RWPE2 (cell line): ENCODE measurements at regions not wholly inside any gene's neighbourhood (a gene's known extent, or its start where the extent isn't known, plus 50 kb on each side); places are given as distances from the start of the nearest gene placed in this dataset.
A peak's percentile ranks its signal among the peaks of the same experiment; 100 is the strongest.

Source experiments
- ATAC-seq: fragments of 200-7000 bp; cut with Tn5 transposase; 3 replicates; pipeline ENCODE4 v1.9.1; 2021; ENCODE audit warnings: low read depth
- DNase-seq: peaks from one replicate; pipeline ENCODE4 v3.0.0-alpha.2; 2020; ENCODE audit warnings: low spot score
- H3K27ac ChIP-seq: fragments of 450-650 bp; 2 replicates; pipeline ENCODE4 v1.5.1; 2017; ENCODE audit warnings: mild to moderate bottlenecking; ENCODE audit not compliant: poor library complexity, severe bottlenecking
- H3K27me3 ChIP-seq: fragments of 250-450 bp; sonication (Bioruptor Pico); 2 replicates; pipeline ENCODE4 v1.5.1; 2021; ENCODE audit warnings: mild to moderate bottlenecking, moderate library complexity; ENCODE audit not compliant: insufficient read depth, poor library complexity, severe bottlenecking
- H3K36me3 ChIP-seq: fragments of 250-450 bp; sonication (Bioruptor Pico); 2 replicates; pipeline ENCODE4 v1.5.1; 2020; ENCODE audit warnings: low read depth, mild to moderate bottlenecking, moderate library complexity
- H3K4me1 ChIP-seq: fragments of 250-450 bp; sonication (Bioruptor Pico); 2 replicates; pipeline ENCODE4 v1.5.1; 2021; ENCODE audit warnings: mild to moderate bottlenecking, moderate library complexity; ENCODE audit not compliant: insufficient read depth, poor library complexity, severe bottlenecking
- H3K4me3 ChIP-seq: fragments of 250-450 bp; sonication (Bioruptor Pico); 2 replicates; pipeline ENCODE4 v1.5.1; 2021; ENCODE audit warnings: mild to moderate bottlenecking, moderate library complexity; ENCODE audit not compliant: severe bottlenecking
- H3K9me3 ChIP-seq: fragments of 250-450 bp; sonication (Bioruptor Pico); 2 replicates; pipeline ENCODE4 v1.5.1; 2021; ENCODE audit warnings: mild to moderate bottlenecking, moderate library complexity; ENCODE audit not compliant: severe bottlenecking
- TF ChIP-seq, protein P1 (sequence below): fragments of 450-650 bp; IDR thresholded peaks from one replicate; pipeline ENCODE4 v1.5.1; 2017; ENCODE audit warnings: mild to moderate bottlenecking, moderate library complexity; ENCODE audit not compliant: poor library complexity, severe bottlenecking

DNA sequence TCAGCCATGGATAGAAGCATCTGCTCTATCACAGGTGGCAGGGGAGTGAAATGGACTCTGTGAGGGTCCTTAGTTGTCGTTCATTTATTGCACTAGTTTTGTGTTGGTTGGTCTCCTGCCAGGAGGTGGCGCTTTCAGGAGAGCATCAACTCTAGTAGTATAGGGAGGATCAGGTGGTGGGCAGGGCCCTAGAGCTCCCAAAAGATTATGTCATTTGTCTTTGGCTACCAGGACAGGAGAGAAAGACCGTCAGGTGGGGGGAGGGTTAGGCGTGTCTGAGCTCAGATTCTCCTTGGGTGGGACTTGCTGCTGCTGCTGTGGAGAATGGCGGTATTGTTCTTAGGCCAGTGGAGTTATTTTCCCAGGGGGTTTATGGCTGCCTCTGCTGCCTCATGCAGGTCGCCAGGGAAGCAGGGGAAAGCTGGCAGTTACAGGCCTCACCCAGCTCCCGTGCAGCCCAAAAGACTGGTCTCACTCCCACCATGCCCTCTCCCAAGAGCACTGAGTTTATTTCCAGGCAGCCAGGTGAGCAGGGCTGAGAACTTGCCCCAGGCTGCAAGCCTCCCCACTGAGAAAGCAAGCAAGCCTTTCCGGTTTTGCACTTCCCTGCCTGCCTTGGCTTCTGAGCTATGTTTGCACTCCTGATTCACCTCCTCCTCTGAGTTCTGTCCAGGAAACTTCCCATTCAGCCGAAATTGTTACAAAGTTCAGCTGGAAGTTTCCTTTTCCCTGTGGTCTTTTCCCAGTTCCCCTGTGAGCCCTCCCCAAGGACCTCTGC is 317.3 kb downstream of the TAF11L14 start:
- no peak overlapping the region for H3K4me3 ChIP-seq
- DNase-seq (peak; percentile 71), ATAC-seq (peak; percentile 97)
- no peaks in the 10 kb centered on the region for H3K36me3 ChIP-seq
- TF ChIP-seq, protein P1, sequence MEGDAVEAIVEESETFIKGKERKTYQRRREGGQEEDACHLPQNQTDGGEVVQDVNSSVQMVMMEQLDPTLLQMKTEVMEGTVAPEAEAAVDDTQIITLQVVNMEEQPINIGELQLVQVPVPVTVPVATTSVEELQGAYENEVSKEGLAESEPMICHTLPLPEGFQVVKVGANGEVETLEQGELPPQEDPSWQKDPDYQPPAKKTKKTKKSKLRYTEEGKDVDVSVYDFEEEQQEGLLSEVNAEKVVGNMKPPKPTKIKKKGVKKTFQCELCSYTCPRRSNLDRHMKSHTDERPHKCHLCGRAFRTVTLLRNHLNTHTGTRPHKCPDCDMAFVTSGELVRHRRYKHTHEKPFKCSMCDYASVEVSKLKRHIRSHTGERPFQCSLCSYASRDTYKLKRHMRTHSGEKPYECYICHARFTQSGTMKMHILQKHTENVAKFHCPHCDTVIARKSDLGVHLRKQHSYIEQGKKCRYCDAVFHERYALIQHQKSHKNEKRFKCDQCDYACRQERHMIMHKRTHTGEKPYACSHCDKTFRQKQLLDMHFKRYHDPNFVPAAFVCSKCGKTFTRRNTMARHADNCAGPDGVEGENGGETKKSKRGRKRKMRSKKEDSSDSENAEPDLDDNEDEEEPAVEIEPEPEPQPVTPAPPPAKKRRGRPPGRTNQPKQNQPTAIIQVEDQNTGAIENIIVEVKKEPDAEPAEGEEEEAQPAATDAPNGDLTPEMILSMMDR, result peak; percentile 22
- H3K9me3 ChIP-seq, result peaks cover 2% of the 10 kb centered on the region
- no peaks in the 10 kb centered on the region for H3K27me3 ChIP-seq
- H3K4me1 ChIP-seq, result no peaks in the 10 kb centered on the region
- H3K27ac ChIP-seq, result peak overlapping the region; percentile 19

DNA sequence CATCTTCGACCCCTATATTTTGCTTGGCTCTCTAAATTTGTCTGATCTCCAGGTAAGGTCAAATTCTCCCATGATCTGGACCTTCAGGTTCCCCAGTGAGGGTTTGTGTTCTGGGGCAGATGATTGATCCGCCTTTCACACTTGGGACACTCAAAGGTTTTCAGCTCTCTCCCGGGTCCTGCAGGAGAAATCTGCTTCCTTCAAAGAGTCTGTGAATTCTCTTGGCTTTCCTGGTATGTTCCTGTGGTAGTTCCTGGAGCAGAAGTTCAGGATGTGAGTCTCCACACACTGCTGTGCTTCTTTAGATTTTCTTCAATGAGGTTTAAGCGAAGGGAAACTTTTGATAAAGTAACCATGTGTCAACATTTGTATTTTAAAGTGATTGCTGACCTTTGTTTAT is 318.0 kb downstream of the TAF11L14 start:
- Histone ChIP-seq H3K4me3 (no peak overlapping the region), H3K27ac (peak overlapping the region; percentile 19), H3K9me3 (peaks cover 2% of the 10 kb centered on the region), H3K27me3 (no peaks in the 10 kb centered on the region), H3K36me3 (no peaks in the 10 kb centered on the region), H3K4me1 (no peaks in the 10 kb centered on the region)
- TF ChIP-seq, protein P1, result no peak
- DNase-seq (no peak), ATAC-seq (no peak; the same call in 2 of the 3 replicates)

DNA sequence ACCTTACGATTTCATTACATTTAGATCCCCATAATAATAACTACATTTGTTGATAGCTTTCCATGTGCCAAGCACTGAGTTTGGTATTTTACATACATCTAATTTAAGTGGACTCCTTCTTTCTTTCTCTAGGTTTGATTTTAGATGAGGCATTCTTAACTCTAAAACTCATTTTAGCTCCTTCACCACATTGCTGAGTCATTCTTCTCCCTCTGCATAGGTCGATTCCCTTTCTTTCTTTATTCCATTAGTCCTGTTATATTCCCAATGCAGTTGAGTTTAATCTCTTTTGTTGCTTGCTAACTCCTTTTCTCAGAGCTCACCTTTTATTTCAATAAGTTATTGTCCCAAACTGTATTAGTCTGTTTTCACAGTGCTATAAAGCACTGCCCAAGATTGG is 329.8 kb downstream of the TAF11L14 start:
- TF ChIP-seq, protein P1, result no peak
- DNase-seq (no peak), ATAC-seq (no peak)
- H3K4me1 ChIP-seq, result no peaks in the 10 kb centered on the region
- H3K4me3 ChIP-seq, result no peak overlapping the region
- no peaks in the 10 kb centered on the region for H3K36me3 ChIP-seq
- H3K27ac ChIP-seq, result no peak overlapping the region
- no peaks in the 10 kb centered on the region for H3K9me3 ChIP-seq
- H3K27me3 ChIP-seq, result no peaks in the 10 kb centered on the region

- Histone ChIP-seq H3K36me3 (no peaks in the 10 kb centered on the region), H3K27me3 (no peaks in the 10 kb centered on the region), H3K4me3 (no peak overlapping the region), H3K27ac (no peak overlapping the region), H3K9me3 (no peaks in the 10 kb centered on the region), H3K4me1 (no peaks in the 10 kb centered on the region)
- no peak for DNase-seq
- TF ChIP-seq, protein P1, result no peak
- peak; percentile 38; the same call in 1 of the 3 replicates for ATAC-seq
Observed at GRCh38 chr5:17966640-17967402, 332.6 kb downstream of the TAF11L14 start.

- TF ChIP-seq, protein P1, result no peak
- peaks cover 8% of the 10 kb centered on the region for H3K27me3 ChIP-seq
- H3K4me3 ChIP-seq, result no peak overlapping the region
- no peak overlapping the region for H3K27ac ChIP-seq
- no peaks in the 10 kb centered on the region for H3K9me3 ChIP-seq
- DNase-seq, result no peak
- H3K4me1 ChIP-seq, result no peaks in the 10 kb centered on the region
- ATAC-seq, result no peak
- H3K36me3 ChIP-seq, result no peaks in the 10 kb centered on the region
Observed at GRCh38 chr5:17976404-17976803, 342.1 kb downstream of the TAF11L14 start.
